ENCODE measurements at regions not wholly inside any gene's neighbourhood (a gene's known extent, or its start where the extent isn't known, plus 50 kb on each side); places are given as distances from the start of the nearest gene placed in this dataset.

DNA sequence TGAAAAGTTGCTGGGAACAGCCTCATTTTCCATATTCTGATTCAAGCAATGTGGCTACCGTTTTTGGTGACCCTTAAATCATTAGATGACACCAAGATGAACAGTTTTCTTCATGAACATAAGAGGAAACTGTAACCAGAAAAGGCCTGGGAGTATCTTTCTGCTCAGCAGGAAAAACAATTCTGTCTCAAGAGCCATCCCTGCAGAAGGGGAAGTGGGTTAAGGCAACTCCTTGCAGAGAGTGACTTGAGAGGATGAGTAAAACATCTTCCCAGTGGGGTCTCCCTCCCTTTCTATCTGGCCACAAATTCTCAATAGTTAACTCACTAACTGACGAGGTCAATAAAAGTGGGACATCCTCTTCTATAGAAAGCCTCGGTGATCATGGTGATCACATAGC, 187.6 kb upstream of the NRIP1 start:
- DNase-seq (ENCODE audit: extremely low spot score, unreplicated experiment): no peak
- Mint-ChIP-seq H3K27ac (ENCODE audit: unreplicated experiment) (no peak overlapping the region), H3K4me1 (ENCODE audit: unreplicated experiment) (peaks cover 24% of the 10 kb centered on the region), H3K36me3 (ENCODE audit: unreplicated experiment) (no peaks in the 10 kb centered on the region), H3K4me3 (ENCODE audit: unreplicated experiment) (no peak overlapping the region), H3K9me3 (ENCODE audit: unreplicated experiment) (no peaks in the 10 kb centered on the region), H3K27me3 (ENCODE audit: unreplicated experiment) (no peaks in the 10 kb centered on the region)
- TF ChIP-seq, protein P1, sequence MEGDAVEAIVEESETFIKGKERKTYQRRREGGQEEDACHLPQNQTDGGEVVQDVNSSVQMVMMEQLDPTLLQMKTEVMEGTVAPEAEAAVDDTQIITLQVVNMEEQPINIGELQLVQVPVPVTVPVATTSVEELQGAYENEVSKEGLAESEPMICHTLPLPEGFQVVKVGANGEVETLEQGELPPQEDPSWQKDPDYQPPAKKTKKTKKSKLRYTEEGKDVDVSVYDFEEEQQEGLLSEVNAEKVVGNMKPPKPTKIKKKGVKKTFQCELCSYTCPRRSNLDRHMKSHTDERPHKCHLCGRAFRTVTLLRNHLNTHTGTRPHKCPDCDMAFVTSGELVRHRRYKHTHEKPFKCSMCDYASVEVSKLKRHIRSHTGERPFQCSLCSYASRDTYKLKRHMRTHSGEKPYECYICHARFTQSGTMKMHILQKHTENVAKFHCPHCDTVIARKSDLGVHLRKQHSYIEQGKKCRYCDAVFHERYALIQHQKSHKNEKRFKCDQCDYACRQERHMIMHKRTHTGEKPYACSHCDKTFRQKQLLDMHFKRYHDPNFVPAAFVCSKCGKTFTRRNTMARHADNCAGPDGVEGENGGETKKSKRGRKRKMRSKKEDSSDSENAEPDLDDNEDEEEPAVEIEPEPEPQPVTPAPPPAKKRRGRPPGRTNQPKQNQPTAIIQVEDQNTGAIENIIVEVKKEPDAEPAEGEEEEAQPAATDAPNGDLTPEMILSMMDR (IDR thresholded peaks at IDR 0.05): no peak

DNA sequence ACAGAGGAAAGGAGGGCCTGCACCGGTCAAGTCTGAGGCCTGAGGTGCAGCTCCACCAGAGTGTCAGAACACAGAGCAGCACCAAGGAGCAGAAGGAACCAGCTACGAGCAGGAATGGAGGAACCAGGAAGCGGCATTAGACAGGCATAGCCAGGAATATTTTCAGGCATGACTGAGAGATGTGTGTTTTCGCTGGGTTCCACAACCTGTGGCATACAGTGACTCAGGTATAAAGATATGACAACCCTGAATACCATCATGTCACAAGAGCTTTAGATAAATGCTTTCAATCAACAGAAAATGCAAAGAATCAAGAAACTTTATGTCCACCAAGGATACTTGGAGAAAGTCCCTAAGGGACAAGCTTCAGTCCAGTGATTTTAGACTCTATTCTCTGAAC, 189.3 kb upstream of the NRIP1 start:
- DNase-seq (ENCODE audit: extremely low spot score, unreplicated experiment): no peak
- H3K36me3 Mint-ChIP-seq (ENCODE audit: unreplicated experiment): no peaks in the 10 kb centered on the region
- TF ChIP-seq, protein P1 (IDR thresholded peaks at IDR 0.05): no peak
- no peak overlapping the region for H3K4me3 Mint-ChIP-seq (ENCODE audit: unreplicated experiment)
- peaks cover 18% of the 10 kb centered on the region for H3K4me1 Mint-ChIP-seq (ENCODE audit: unreplicated experiment)
- H3K27ac Mint-ChIP-seq (ENCODE audit: unreplicated experiment): no peak overlapping the region
- no peaks in the 10 kb centered on the region for H3K9me3 Mint-ChIP-seq (ENCODE audit: unreplicated experiment)
- no peaks in the 10 kb centered on the region for H3K27me3 Mint-ChIP-seq (ENCODE audit: unreplicated experiment)

DNA sequence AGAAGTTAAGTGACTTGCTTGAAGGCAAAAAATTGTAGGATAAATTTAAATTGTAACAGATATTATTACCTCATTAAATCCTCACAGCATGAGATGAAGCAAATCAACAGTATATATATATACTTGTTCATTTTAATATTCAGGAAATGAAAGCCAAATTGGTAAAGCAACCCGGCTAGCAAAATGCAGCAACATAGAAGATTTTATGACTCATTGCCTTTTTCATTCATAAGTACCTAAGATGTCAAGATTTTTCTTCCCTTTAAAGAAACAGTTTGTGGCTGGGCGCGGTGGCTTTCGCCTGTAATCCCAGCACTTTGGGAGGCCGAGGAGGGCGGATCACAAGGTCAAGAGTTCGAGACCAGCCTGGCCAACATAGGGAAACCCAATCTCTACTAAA, 190.5 kb upstream of the NRIP1 start:
- H3K27ac Mint-ChIP-seq (ENCODE audit: unreplicated experiment): no peak overlapping the region
- no peak overlapping the region for H3K4me3 Mint-ChIP-seq (ENCODE audit: unreplicated experiment)
- H3K27me3 Mint-ChIP-seq (ENCODE audit: unreplicated experiment): no peaks in the 10 kb centered on the region
- H3K36me3 Mint-ChIP-seq (ENCODE audit: unreplicated experiment): no peaks in the 10 kb centered on the region
- DNase-seq (ENCODE audit: extremely low spot score, unreplicated experiment): no peak
- H3K9me3 Mint-ChIP-seq (ENCODE audit: unreplicated experiment): no peaks in the 10 kb centered on the region
- H3K4me1 Mint-ChIP-seq (ENCODE audit: unreplicated experiment): peaks cover 8% of the 10 kb centered on the region
- TF ChIP-seq, protein P1 (IDR thresholded peaks at IDR 0.05): no peak

DNA sequence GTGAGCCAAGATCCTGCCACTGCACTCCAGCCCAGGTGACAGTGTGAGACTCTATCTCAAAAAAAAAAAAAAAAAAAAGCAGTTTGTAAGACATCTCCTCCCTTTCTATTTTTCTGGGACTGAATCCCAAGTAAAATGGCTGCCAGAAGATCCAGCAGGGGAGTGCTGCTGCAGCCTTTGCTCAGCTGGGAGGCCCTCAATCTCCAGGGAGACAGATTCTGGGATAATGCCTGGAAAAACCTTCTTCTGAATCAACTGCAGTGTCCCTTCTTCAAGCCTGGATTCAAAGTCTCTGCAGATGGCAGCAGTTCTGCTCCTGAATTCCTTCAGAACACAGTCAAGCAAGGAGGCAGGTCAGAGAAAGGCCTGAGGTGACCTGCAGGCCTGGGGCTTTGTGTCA, 191.0 kb upstream of the NRIP1 start:
- H3K27ac Mint-ChIP-seq (ENCODE audit: unreplicated experiment): no peak overlapping the region
- no peaks in the 10 kb centered on the region for H3K36me3 Mint-ChIP-seq (ENCODE audit: unreplicated experiment)
- no peak overlapping the region for H3K4me3 Mint-ChIP-seq (ENCODE audit: unreplicated experiment)
- H3K4me1 Mint-ChIP-seq (ENCODE audit: unreplicated experiment): peaks cover 3% of the 10 kb centered on the region
- DNase-seq (ENCODE audit: extremely low spot score, unreplicated experiment): no peak
- TF ChIP-seq, protein P1 (IDR thresholded peaks at IDR 0.05): no peak
- no peaks in the 10 kb centered on the region for H3K27me3 Mint-ChIP-seq (ENCODE audit: unreplicated experiment)
- H3K9me3 Mint-ChIP-seq (ENCODE audit: unreplicated experiment): no peaks in the 10 kb centered on the region

DNA sequence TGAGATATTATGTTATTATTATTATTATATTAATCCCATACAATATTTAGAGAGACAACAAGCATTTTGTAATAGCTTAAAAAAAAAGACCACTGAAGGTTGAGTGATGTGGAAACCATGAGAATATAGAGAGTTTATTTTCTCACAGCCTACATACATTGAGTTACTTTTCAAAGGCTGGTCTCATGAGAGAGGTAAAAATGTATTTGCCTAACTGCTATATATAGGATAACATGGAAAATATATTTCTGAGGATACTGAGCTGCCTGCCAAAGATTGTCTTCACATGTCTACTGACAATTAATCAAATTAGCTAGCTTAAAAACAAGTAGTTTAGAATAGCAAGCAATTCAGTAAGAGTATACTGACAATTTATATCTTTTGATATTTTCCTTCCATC, 192.2 kb upstream of the NRIP1 start:
- no peaks in the 10 kb centered on the region for H3K9me3 Mint-ChIP-seq (ENCODE audit: unreplicated experiment)
- TF ChIP-seq, protein P1 (IDR thresholded peaks at IDR 0.05): no peak
- H3K27ac Mint-ChIP-seq (ENCODE audit: unreplicated experiment): no peak overlapping the region
- no peak for DNase-seq (ENCODE audit: extremely low spot score, unreplicated experiment)
- no peak overlapping the region for H3K4me3 Mint-ChIP-seq (ENCODE audit: unreplicated experiment)
- H3K4me1 Mint-ChIP-seq (ENCODE audit: unreplicated experiment): peaks cover 2% of the 10 kb centered on the region
- H3K36me3 Mint-ChIP-seq (ENCODE audit: unreplicated experiment): no peaks in the 10 kb centered on the region
- no peaks in the 10 kb centered on the region for H3K27me3 Mint-ChIP-seq (ENCODE audit: unreplicated experiment)
